Fibroblast of skin of left biceps (primary cell): ENCODE measurements at regions not wholly inside any gene's neighbourhood (a gene's known extent, or its start where the extent isn't known, plus 50 kb on each side); places are given as distances from the start of the nearest gene placed in this dataset.

Experiments used
- DNase-seq, 2 experiments: peaks; one replicate each; pipeline ENCODE4 v3.0.0-alpha.2; 2013; ENCODE audit warnings: low read depth in 2 of 2

DNA sequence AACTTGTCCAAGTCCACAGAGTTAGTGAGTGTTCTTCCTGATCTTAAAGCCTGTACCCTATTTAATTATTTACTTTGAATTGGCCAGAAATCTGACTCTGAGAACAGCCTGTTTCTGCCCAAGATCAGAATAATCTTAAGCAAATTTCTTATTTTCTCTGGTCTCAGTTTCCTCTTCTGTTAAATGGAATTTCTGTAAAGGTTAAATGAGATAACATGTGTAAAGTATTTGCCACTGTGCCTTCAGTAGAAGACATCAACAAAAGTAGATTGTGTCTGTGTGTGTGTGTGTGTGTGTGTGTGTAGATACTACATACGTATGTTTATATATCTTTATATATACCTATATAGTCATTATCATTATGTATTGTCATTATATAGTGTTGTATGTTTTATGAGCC lies 124.2 kb upstream of the FGGY start:
- DNase-seq: no peak

DNA sequence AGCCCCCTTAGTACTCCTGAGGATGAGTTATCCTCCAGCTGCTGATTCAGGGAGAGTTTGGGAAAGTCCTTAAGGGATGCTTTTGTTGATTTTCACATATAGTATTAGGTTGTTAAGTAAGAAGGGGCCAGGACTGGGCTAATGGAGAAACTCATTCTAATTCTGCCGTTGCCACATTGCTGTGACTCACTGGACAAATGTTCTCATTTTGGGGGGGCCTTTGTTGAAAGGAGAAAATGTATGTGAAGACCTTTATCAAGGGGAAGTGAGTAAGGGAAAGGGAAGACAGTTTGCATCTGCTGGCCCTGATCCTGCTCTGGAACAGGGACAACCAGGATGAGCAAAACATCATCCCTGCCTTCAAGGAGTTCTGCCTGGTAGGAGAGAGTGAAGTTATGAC lies 123.2 kb upstream of the FGGY start:
- peak; percentile 83 to 84 for DNase-seq

DNA sequence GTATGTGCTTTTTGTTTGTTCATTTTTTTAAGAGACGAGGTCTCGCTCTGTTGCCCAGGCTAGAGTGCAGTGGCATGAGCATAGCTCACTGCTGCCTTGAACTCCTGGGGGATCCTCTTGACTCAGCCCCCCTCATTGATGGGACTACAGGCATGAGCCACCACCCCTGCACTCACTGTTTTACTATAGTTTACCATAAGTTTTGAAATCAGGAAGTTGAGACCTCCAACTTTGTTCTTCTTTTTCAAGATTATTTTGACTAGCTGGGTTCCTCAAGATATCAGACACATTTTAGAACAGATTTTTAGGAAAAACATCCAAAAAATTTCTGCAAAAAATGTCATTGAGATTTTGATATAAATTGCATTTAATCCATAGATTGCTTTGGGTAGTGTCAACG lies 120.4 kb upstream of the FGGY start:
- no peak for DNase-seq

DNA sequence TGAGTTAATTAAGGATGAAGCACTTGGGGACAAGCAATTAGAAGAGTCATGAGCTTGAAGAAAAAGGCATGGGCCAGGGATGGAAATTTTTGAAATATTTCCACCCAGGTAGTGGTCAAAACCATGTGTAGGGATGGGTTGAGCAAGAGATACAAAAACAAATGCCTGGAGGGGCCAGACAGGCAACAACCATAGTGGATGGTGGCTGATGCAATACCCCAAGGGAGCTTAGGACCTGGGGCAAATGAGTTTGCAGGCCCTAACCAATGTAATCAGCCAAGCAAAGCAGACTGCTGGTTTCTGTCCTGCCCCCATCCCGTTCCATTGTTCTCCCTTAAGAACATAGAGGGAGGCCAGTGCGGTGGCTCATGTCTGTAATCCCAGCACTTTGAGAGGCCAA lies 119.1 kb upstream of the FGGY start:
- no peak for DNase-seq

DNA sequence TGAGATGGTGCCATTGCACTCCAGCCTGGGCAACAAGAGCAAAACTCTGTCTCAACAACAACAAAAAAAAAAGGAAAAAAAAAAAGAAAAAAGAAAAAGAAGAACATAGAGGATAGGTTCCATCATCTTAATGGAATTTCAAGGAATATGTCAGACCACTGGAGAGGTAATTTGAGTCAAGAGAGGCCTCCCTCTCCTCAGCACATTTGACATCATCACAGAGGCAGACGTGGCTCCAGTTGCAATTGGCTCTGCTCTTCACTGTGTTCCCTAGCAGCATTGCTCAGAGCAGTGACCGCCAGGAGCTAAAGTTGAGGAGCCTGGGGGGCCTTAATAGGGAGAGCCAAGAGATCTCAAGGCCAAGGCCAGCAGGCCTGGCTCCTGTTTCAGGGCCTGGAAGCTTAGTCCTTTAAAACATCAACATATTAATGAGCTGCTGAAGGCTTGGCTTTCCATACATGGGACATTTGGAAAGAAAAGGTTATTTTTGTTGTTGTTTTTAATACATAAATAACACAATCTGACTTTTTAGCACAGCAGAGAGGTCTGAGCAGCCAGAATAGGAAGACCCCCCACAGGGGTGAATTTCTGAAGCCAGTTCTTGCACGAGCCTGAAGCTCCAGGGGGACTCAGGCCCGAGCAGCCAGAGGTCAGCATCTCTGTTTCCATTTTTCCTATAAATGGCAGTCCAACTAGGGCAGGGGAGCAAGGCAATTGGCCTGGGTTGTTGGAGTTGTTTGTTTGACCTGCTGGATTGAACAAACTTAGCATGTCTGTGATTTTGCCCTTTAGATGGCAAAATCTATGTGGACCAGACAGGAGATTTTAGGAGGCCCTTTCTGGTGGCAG lies 118.3 kb upstream of the FGGY start:
- DNase-seq: peak; percentile 37 to 50

DNA sequence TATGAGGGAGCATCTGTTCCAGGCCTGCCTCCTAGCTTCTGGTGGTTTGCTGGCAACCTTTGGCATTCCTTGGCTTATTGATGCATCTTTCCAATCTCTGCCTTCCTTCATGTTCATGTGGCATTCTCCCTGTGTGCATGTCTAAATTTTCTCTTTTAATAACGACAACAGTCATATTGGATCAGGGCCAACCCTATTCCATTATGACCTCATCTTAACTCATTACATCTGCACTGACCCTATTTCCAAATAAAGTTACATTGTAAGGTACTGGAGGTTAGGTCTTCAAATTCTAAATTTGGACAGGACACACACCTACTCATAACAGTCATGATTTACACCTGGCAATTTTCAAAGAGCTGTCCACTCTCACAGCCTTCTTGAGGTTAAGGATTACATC lies 117.2 kb upstream of the FGGY start:
- DNase-seq: no peak

DNA sequence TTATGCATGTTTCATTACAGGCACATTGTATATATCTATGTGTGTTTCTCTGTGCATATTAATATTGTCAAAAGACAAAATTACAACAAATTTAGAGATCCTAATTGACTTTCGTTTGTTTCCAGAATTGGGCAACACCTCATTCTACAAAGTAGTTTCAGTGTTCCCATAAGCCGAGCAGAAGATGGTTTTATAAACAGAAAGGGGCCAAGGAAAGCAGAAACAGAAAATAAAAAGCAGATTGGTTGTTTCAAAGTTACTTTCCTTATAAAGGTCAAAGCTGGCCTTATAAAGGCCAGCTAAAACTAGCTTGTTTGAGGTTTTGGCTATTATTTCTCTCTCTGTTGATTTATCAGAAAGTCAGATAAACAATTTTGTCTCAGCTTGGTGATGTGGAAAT lies 116.2 kb upstream of the FGGY start:
- DNase-seq: no peak

DNA sequence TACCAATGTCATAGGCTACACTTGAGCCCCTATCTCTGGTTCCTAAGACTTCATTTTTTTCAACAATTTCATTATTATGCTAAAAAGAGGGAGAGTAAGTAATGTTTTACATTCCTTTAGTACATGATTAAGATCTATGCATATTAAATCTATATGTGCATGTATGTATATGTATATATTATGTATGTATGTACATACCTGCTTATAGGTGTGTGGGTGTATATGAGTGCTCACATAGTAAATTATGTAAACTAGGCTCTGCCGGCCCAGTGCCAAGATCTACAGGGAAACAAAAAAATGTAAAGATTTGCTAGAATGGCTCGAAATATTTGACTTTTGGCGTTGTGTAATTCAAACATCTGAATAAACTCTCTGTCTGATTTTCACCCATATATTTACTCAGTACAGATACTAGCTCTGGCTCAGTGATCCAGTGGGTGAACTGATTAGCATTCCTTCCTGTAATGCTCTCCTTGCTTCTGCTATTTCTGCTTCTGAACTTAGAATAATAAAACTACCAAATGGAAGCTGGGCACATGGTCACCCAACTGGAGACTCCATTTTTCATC lies 113.1 kb upstream of the FGGY start:
- no peak for DNase-seq

DNA sequence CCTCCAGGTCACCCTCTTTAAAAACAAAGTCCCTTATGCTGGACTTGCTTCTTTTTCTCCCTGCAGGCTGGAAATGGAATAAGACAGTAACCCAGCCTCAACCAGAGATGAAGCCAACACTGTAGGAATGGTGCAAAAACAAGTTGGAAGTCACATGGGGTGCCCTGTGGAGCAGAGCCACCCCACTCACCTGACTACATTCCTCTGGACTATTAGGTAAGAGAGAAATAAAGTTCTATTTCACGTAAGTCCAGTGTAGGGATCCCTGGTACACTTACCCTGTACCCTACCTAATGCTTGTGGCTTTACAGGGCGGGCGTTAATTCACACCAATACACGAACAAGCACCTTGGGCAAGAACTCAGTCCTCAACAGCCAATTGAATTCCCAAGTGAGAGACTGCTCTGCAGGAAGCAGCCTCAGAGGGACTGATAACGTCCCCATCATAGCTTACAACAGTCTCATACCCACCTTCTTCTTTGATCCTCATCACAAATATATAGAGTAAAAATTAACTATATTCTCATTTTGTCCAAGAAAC lies 112.5 kb upstream of the FGGY start:
- no peak for DNase-seq

DNA sequence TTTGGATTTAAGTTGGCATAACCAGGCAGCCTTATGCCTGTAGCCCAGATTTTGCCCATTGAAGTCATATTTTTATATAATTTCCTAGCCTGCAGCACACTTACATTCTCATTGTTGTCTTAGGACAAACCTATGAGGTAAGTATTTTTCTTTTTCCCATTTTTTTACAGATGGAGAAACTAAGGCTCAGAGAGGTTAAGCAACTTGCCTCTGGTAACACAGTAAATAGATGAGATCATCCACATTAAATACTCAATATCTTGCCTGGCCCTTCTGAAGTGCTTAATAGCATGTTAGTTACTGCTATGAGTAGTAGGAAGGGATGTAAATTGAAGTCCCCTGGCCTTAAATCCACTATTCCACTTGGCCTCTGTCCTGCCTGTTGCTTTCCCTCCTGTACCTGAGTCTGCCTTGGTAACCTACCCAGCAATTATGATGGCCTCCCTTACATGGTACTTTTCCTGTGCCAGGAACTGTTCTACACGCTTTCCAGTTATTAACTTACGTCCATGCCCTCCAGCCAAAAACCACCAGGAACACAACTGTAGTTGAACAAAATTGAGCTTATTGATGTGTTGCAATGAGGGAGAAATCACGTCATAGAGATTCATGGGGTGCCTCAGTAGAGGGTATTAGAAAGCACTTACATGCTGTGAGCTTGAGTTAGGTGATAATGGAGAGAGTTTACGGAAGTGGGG lies 111.6 kb upstream of the FGGY start:
- DNase-seq: no peak

DNA sequence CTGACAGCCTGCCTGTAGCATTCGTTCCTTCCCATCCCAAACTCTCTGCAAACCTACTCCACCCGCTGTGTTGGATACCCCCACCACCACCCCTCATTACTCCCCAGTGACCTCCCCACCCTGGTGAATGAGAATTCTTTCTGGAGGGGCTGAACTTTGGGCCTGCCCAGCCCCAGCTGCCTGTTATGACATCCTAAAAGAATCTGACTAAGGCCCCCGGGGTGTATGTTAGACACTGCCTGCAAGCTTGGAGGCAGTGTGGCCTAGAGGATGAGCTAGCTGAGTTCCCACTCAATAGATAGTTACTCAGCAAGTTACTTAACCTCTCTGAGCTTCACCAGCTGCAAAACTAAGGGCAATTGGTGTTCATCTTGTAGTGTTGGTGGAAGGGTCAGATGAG lies 110.2 kb upstream of the FGGY start:
- DNase-seq: peak; percentile 34 to 51

DNA sequence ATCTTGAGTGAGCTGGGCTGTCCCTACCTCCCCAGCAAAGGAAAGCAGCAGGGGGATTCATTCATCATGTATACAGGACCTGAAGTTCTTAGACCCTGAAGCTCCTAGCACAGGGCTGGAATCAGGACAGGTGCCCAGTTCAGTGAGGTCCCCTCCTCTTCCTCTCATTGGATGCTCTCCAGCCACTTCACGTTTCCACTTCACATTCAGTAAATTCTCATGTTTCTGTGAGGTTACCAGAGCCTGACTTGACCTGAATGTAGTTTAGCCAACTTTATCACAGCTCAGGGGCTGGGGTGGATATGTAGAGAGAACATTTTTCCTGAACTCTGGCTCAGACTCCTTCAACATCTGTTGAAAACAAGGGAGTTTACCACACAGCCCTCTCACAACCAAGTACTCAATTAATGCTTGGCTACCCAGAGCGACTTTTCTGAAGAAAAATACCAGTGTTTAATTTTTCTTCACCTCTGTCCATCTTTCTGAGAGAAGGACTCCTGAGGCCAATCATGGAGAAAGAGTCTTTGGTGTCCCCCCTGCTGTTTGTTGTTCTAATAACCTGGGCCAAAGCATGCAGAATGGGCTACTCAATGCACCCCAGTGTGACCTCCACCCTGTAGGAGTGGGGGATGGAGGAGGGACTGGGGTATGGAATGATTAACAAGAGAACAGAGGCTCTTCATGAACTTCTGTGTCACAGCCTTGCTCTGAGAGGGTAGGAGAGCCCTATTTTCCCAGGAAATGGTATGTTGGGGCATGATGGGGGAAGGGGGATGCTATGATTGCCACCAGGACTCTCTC lies 108.3 kb upstream of the FGGY start:
- DNase-seq: no peak

DNA sequence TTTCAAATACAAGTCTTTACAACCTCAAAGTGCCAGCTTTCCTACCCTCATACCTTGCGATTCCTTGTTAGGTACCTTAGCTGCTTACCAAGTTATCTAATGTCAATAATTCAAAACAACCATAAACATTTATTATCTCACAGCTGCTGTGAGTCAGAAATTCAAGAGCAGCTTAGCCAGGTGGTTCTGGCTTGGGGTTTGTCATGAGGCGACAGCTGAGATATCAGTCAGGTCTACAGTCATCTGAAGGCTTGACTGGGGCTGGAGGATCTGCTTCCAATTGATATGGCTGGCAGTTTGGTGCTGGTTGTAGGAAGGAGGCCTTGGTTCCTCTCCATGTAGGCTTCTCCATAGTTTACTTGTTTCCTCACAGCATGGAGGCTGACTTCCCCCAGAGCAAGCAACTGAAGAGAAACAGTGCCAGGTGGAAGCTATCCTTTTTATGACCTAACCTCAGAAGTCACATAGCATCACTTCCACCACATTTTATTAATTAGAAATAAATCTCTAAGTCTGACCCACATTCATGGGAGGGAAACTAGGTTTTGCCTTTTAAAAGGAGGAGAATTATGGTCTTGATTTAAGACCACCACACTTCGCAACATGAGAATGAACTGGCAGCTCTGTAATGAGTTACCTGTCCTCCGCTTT lies 103.3 kb upstream of the FGGY start:
- DNase-seq: no peak

DNA sequence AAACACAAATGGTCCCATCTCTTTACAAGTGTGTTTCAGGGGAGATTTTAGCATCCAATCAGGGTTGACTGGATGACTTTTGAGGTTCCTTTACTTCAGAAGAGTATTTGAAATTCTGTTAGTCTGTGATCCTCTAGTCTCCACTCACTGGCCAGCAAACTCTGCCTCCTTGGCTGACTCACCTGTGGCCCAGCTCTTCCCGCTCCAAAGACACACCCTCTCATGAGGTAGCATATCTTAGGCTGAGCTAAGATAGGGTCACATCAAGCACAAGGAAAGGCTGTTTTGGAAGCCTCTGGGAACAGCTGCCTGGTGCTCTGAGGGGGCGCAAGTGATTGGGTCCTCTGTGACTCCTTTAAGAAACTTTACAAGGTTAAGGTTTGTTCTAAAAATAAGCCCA lies 102.3 kb upstream of the FGGY start:
- no peak for DNase-seq

DNA sequence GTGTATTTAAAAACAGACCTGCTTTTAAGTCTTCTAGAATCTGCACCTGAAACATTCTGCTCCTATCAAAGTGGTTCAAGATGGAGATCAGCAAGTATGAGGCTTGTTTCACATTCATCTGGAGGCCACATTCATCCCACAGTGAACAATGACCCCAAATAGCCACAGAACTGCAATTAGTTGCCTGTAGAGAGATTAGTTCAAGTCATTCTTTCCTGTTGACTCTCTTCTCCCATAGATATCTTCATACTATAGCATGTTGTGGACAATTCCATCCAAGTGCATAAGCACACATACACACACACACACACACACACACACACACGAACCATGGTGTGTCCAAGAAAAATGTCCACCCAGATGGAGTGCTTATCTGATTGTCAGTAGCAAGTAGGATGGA lies 101.7 kb upstream of the FGGY start:
- no peak for DNase-seq

DNA sequence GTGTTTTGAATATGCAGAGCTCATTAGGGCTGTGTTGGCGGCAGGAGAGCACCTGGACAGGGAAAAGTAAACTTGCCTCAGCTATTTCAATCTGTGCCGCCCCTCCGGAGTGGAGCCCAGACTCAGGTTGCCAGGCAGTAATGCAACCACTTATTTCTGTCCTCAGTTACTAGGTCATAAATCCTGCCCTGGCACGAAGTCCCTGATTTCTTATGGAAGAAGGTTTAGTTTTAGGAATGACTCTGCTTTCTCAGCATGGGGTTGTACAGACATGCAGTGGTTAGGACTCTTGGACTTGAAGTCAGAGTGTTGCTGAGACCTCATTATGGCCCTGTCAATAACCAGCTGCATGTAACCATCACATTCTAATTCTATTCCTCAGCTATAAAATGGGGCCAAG lies 98.3 kb upstream of the FGGY start:
- no peak for DNase-seq

DNA sequence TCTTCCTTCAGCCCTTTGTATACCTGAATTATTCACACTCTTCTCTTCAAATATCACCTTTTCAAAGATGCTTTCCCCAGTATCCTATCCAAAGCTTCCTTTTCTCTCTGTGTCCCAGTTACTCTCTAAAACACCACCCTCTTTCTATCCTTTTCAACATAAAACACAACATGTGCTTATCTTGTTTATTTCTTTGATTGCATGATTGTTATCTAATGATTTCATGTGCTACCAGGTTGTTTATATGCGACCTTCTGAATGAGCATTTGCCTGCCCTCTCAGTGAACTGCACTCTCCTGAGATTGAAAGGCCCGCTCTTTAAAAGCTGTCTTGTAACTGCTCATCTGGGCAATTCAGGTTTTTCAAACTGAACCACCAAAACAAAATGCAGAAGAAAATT lies 97.7 kb upstream of the FGGY start:
- DNase-seq: no peak

DNA sequence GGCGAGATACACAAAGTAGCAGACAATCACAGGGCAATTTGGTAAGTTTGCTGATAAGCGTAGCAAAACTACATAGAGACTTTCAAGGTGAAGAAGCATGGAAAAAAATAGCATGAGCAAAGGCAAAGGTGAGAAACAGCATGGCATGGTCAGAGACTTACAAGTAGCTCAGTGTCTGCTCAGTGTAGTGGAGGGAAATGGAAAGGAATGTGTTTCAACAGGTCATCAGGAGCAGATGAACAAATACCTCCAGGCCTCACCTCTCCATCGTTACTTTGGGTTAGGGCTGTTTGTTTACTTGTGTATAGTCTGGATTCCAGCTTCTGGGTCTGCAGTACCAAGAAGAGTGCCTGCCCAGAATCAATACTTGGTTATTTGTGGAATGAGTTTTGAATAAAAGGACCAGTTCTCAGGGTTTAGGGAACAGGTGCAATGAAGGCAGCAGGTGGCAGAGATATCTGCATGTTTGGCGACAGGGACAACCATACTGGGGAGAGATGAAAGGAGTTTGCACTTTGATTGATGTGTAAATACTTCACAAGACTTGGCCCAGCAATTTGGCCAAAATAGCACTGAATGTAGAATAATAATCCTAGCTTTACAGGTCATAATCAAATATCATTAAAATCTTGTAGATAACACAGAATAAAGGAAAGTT lies 97.0 kb upstream of the FGGY start:
- no peak for DNase-seq

DNA sequence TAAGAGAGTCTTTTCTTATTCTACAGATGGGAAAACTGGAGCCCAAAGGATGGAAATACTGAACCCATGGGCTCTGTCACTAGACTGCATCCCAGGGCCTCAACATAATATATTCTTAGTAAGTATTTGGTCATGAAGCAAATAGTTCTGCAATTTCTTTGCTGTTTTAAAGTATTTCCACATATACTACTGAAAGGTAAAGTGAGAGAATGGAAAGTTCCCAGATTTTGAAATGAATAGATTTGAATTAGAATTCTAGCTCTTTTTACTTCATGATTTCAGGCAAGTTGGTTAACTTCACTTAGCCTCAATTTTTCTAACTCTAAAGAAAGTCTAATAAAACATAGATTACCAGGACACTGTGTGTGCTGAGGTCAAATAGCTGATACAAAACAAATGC lies 95.6 kb upstream of the FGGY start:
- DNase-seq: no peak

DNA sequence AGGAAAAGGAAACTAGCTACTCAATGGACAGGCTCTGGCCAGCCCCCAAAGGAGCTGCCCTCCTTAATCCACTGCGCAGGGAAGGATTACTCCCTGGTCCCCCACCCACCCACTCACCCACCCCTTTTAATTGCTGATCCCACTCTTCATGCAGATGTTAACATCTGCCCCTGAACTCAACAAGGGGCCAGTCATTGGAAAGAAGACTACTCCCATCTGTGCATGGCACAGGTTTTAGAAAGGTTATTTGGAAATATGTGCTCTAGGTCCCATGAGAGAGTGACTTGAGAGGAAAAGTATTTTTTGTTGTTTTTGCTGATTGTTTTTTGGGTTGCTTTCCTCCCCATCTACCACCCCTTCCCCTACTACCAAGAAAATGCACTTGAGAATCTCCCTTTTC lies 94.4 kb upstream of the FGGY start:
- no peak for DNase-seq

DNA sequence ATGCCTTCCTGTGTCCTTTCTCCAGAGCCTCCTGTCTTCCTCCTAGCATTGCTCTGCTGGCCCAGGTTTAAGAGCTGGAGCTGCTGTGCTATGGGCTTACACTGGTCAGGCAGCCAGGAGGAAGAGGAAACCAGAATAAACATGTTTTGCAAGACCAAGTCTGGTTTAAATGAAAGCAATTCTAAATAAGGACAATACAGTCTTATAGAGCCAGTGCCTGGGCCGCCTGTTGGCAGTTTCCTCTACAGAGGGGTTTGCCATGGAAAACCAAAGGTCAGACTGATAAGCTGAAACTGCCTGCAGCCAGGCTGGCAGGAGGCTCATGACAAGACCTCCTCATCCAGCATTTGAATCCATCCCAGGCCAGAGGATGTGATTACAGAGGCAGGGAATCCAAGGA lies 92.9 kb upstream of the FGGY start:
- DNase-seq: no peak
